ENCODE measurements at regions not wholly inside any gene's neighbourhood (a gene's known extent, or its start where the extent isn't known, plus 50 kb on each side); places are given as distances from the start of the nearest gene placed in this dataset.

GRCh38 chr5:86442036-86442745, 175.6 kb upstream of the COX7C start:
- no peak for TF ChIP-seq TARDBP (CRISPR knock-in tag; IDR thresholded peaks at IDR 0.05)
- TF ChIP-seq EP300 (IDR thresholded peaks at IDR 0.05; ENCODE audit: low read depth in 2 of 2, low read length in 2 of 2) = no peak
- TF ChIP-seq EP300 (CRISPR knock-in tag; IDR thresholded peaks at IDR 0.05; ENCODE audit: borderline replicate concordance) = no peak
- TF ChIP-seq THAP7 (CRISPR knock-in tag; IDR thresholded peaks at IDR 0.05) = no peak
- TF ChIP-seq SATB2 (CRISPR knock-in tag; IDR thresholded peaks at IDR 0.05) = no peak
- no peak for TF ChIP-seq CTCF (CRISPR knock-in tag; IDR thresholded peaks at IDR 0.05)
- TF ChIP-seq ATF3 (CRISPR knock-in tag; IDR thresholded peaks at IDR 0.05) = no peak
- no peak for TF ChIP-seq STAT5B (CRISPR knock-in tag; IDR thresholded peaks at IDR 0.05)
- TF ChIP-seq ZFP62 (CRISPR knock-in tag; IDR thresholded peaks at IDR 0.05) = no peak
- no peak for TF ChIP-seq TBP (CRISPR knock-in tag; IDR thresholded peaks at IDR 0.05)
- TF ChIP-seq POLR2A (IDR thresholded peaks at IDR 0.05; ENCODE audit: insufficient read depth in 1 of 2, low read depth in 2 of 2, low read length in 2 of 2) = no peak
- TF ChIP-seq ZNF558 (CRISPR knock-in tag; IDR thresholded peaks at IDR 0.05; ENCODE audit: borderline replicate concordance) = no peak
- no peak for TF ChIP-seq HMG20A (CRISPR knock-in tag; IDR thresholded peaks at IDR 0.05; ENCODE audit: borderline replicate concordance)

Measured in HepG2 (cell line).